ENCODE measurements at regions not wholly inside any gene's neighbourhood (a gene's known extent, or its start where the extent isn't known, plus 50 kb on each side); places are given as distances from the start of the nearest gene placed in this dataset.

DNA sequence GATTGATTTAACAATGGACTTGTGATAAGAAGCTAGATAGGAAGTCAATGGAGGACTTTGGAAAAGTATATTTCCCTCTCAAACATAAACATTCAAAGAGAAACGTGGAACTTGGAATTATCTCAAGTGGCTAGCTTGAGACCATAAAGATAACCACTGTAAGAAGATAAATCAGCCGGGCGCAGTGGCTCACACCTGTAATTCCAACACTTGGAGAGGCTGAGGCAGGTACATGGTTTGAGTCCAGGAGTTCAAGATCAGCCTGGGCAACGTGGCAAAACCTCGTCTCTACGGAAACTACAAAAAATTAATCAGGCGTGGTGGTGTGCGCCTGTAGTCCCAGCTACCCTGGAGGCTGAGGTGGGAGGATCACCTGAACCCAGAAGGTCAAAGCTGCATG is 405.9 kb upstream of the ACVR2A start:
- DNase-seq, result no peak
- intact Hi-C loops (cut with DNase I), result no loop called here
- H3K27ac ChIP-seq (ENCODE audit: low read depth in 2 of 2, low read length in 2 of 2), result no peak overlapping the region
- H3K27me3 ChIP-seq (ENCODE audit: control insufficient read depth, insufficient read depth, low read length), result no peaks in the 10 kb centered on the region
- H3K4me3 ChIP-seq (ENCODE audit: low read length in 3 of 3), result no peak overlapping the region
- no peaks in the 10 kb centered on the region for H3K9me3 ChIP-seq (ENCODE audit: control insufficient read depth in 2 of 3, insufficient read depth in 1 of 3, low read length in 3 of 3)
- no peak for FAIRE-seq
- H3K9ac ChIP-seq (ENCODE audit: low read length in 3 of 3), result no peak overlapping the region
- H3K36me3 ChIP-seq (ENCODE audit: control insufficient read depth in 2 of 3, insufficient read depth in 3 of 3, low read length in 3 of 3), result no peaks in the 10 kb centered on the region
- H3K4me1 ChIP-seq (ENCODE audit: control insufficient read depth in 2 of 3, insufficient read depth in 2 of 3, low read depth in 1 of 3, low read length in 3 of 3), result peaks cover 0 to 2% (median 0%) of the 10 kb centered on the region in 3 donors
- TF ChIP-seq, protein P1, sequence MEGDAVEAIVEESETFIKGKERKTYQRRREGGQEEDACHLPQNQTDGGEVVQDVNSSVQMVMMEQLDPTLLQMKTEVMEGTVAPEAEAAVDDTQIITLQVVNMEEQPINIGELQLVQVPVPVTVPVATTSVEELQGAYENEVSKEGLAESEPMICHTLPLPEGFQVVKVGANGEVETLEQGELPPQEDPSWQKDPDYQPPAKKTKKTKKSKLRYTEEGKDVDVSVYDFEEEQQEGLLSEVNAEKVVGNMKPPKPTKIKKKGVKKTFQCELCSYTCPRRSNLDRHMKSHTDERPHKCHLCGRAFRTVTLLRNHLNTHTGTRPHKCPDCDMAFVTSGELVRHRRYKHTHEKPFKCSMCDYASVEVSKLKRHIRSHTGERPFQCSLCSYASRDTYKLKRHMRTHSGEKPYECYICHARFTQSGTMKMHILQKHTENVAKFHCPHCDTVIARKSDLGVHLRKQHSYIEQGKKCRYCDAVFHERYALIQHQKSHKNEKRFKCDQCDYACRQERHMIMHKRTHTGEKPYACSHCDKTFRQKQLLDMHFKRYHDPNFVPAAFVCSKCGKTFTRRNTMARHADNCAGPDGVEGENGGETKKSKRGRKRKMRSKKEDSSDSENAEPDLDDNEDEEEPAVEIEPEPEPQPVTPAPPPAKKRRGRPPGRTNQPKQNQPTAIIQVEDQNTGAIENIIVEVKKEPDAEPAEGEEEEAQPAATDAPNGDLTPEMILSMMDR (IDR thresholded peaks at IDR 0.05; ENCODE audit: borderline replicate concordance, extremely low read depth, insufficient read depth), result no peak

DNA sequence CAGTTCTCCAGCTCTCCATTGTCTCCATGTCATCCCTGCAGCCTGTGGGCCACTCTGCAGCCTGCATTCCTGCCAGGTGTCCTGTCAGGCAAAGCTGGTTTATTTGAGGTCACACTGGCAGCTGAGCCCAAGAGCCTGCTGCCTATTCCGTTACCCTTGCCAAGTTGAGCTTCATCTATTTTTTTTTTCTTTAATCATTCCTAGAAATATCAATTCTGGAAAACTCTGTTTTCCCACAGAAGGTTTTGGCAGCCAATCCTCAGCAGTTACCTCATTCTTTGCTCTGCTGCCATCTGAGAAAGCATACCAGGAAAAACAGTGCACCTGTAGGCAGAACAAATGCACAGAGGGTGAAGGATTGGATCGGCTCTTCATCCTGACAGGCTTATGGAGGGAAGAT is 411.0 kb upstream of the ACVR2A start:
- Histone ChIP-seq H3K9ac (ENCODE audit: low read length in 3 of 3) (no peak overlapping the region), H3K27ac (ENCODE audit: low read depth in 2 of 2, low read length in 2 of 2) (no peak overlapping the region), H3K27me3 (ENCODE audit: control insufficient read depth, insufficient read depth, low read length) (no peaks in the 10 kb centered on the region), H3K36me3 (ENCODE audit: control insufficient read depth in 2 of 3, insufficient read depth in 3 of 3, low read length in 3 of 3) (no peaks in the 10 kb centered on the region), H3K4me1 (ENCODE audit: control insufficient read depth in 2 of 3, insufficient read depth in 2 of 3, low read depth in 1 of 3, low read length in 3 of 3) (peaks cover 0 to 5% (median 0%) of the 10 kb centered on the region in 3 donors), H3K9me3 (ENCODE audit: control insufficient read depth in 2 of 3, insufficient read depth in 1 of 3, low read length in 3 of 3) (no peaks in the 10 kb centered on the region), H3K4me3 (ENCODE audit: low read length in 3 of 3) (no peak overlapping the region)
- DNase-seq (no peak), FAIRE-seq (no peak)
- intact Hi-C loops (cut with DNase I), result no loop called here
- TF ChIP-seq, protein P1 (IDR thresholded peaks at IDR 0.05; ENCODE audit: borderline replicate concordance, extremely low read depth, insufficient read depth), result no peak

DNA sequence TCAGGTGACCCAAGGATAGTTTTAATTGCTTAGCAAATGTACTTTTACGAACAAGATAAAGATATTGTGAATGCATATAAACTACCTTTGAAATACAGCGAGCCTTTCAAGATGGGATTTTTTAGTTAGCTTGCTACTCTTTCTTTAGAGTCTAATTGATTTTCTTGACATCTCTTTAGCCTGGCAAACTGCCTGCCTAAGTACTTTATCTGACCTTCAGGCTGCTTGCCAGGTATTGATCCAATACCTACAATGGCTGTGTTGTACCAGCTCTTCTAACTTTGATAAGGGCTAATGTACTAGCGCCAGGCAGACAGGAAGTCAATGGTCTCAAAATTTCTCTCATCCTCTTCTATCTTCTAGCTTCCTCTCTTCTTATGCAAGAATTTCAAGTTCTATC is 414.4 kb upstream of the ACVR2A start:
- no peaks in the 10 kb centered on the region for H3K27me3 ChIP-seq (ENCODE audit: control insufficient read depth, insufficient read depth, low read length)
- no peak for FAIRE-seq
- no peaks in the 10 kb centered on the region for H3K9me3 ChIP-seq (ENCODE audit: control insufficient read depth in 2 of 3, insufficient read depth in 1 of 3, low read length in 3 of 3)
- no peaks in the 10 kb centered on the region for H3K36me3 ChIP-seq (ENCODE audit: control insufficient read depth in 2 of 3, insufficient read depth in 3 of 3, low read length in 3 of 3)
- TF ChIP-seq, protein P1 (IDR thresholded peaks at IDR 0.05; ENCODE audit: borderline replicate concordance, extremely low read depth, insufficient read depth), result no peak
- no peak overlapping the region for H3K27ac ChIP-seq (ENCODE audit: low read depth in 2 of 2, low read length in 2 of 2)
- no peak for DNase-seq
- intact Hi-C loops (cut with DNase I), result no loop called here
- H3K9ac ChIP-seq (ENCODE audit: low read length in 3 of 3), result no peak overlapping the region
- H3K4me3 ChIP-seq (ENCODE audit: low read length in 3 of 3), result no peak overlapping the region
- H3K4me1 ChIP-seq (ENCODE audit: control insufficient read depth in 2 of 3, insufficient read depth in 2 of 3, low read depth in 1 of 3, low read length in 3 of 3), result peaks cover 0 to 5% (median 5%) of the 10 kb centered on the region in 3 donors

DNA sequence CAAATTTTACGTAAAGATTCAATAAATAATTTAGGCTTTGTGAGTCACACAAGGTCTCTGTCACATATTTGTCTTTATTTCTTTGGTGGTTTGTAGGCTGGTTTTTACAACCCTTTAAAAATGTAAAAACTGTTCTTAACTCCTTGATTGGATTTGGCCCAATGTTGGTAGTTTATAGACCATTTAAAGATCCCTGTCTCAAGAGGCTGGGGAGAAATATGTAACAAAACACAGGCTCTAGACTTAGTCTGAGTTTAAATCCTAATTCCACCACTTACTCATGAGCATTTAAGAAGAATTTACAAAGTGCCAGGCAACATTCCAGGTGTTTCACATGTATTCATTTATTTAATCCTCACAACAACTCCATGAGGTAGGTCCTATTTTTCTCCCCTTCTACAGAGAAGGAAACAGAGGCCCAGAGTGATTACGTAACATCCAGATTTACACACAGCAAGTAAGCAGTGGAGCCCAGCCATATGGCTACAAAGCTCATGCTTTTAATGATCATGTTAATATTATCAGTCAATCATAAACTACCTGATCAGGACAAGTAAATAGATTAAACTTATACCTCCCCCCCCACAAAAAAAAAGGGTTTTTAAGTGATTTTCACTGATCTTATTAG is 416.6 kb upstream of the ACVR2A start:
- Histone ChIP-seq H3K27ac (ENCODE audit: low read depth in 2 of 2, low read length in 2 of 2) (no peak overlapping the region), H3K4me1 (ENCODE audit: control insufficient read depth in 2 of 3, insufficient read depth in 2 of 3, low read depth in 1 of 3, low read length in 3 of 3) (peaks cover 0 to 10% (median 0%) of the 10 kb centered on the region in 3 donors), H3K9ac (ENCODE audit: low read length in 3 of 3) (no peak overlapping the region), H3K27me3 (ENCODE audit: control insufficient read depth, insufficient read depth, low read length) (no peaks in the 10 kb centered on the region), H3K9me3 (ENCODE audit: control insufficient read depth in 2 of 3, insufficient read depth in 1 of 3, low read length in 3 of 3) (no peaks in the 10 kb centered on the region), H3K4me3 (ENCODE audit: low read length in 3 of 3) (no peak overlapping the region), H3K36me3 (ENCODE audit: control insufficient read depth in 2 of 3, insufficient read depth in 3 of 3, low read length in 3 of 3) (no peaks in the 10 kb centered on the region)
- intact Hi-C loops (cut with DNase I), result no loop called here
- DNase-seq, result no peak
- TF ChIP-seq, protein P1 (IDR thresholded peaks at IDR 0.05; ENCODE audit: borderline replicate concordance, extremely low read depth, insufficient read depth), result no peak
- no peak for FAIRE-seq

Measured in kidney (tissue), 13 donors.